Parathyroid adenoma (tissue), 2 donors: ENCODE measurements at regions not wholly inside any gene's neighbourhood (a gene's known extent, or its start where the extent isn't known, plus 50 kb on each side); places are given as distances from the start of the nearest gene placed in this dataset.

ENCODE experiments used
- H2AFZ ChIP-seq: fragments of 300-600 bp; sonication (generic); one replicate; pipeline ENCODE4 v1.7.0; 2017; ENCODE audit warnings: antibody characterized with exemption, mild to moderate bottlenecking
- H3K27ac ChIP-seq: fragments of 300-600 bp; sonication (generic); one replicate; pipeline ENCODE4 v1.7.0; 2017
- H3K27me3 ChIP-seq: fragments of 300-600 bp; sonication (generic); one replicate; pipeline ENCODE4 v1.7.0; 2017; ENCODE audit warnings: low read length; ENCODE audit not compliant: control insufficient read depth, insufficient read depth
- H3K36me3 ChIP-seq: fragments of 300-600 bp; sonication (generic); one replicate; pipeline ENCODE4 v1.7.0; 2017; ENCODE audit warnings: low read length; ENCODE audit not compliant: control insufficient read depth, insufficient read depth
- H3K4me1 ChIP-seq: fragments of 300-600 bp; sonication (generic); one replicate; pipeline ENCODE4 v1.7.0; 2017; ENCODE audit warnings: control low read depth
- H3K4me2 ChIP-seq: fragments of 300-600 bp; sonication (generic); one replicate; pipeline ENCODE4 v1.7.0; 2017; ENCODE audit warnings: low read length
- H3K4me3 ChIP-seq: fragments of 300-600 bp; sonication (generic); one replicate; pipeline ENCODE4 v1.7.0; 2017; ENCODE audit warnings: low read depth, low read length
- H3K79me2 ChIP-seq: fragments of 300-600 bp; sonication (generic); one replicate; pipeline ENCODE4 v1.7.0; 2017; ENCODE audit warnings: control low read depth
- H3K9ac ChIP-seq: fragments of 300-600 bp; sonication (generic); one replicate; pipeline ENCODE4 v1.7.0; 2017; ENCODE audit warnings: mild to moderate bottlenecking
- H3K9me3 ChIP-seq: fragments of 300-600 bp; sonication (generic); one replicate; pipeline ENCODE4 v1.7.0; 2017; ENCODE audit warnings: low read length; ENCODE audit not compliant: control insufficient read depth
- CTCF ChIP-seq: fragments of 300-600 bp; sonication (generic); IDR thresholded peaks from one replicate; pipeline ENCODE4 v1.7.0; 2017; ENCODE audit warnings: antibody characterized with exemption, mild to moderate bottlenecking
- donor health status: primary hyperparathyroidism.

- Histone ChIP-seq H3K36me3 (no peaks in the 10 kb centered on the region), H3K4me2 (no peak overlapping the region), H3K79me2 (no peaks in the 10 kb centered on the region), H3K9ac (no peak overlapping the region), H2AFZ (no peak overlapping the region), H3K27ac (no peak overlapping the region), H3K27me3 (no peaks in the 10 kb centered on the region), H3K9me3 (no peaks in the 10 kb centered on the region), H3K4me1 (no peaks in the 10 kb centered on the region), H3K4me3 (no peak overlapping the region)
- TF ChIP-seq CTCF = no peak
Measured at GRCh38 chr11:12617632-12618031, 56.6 kb upstream of the TEAD1 start.

GRCh38 chr11:12618743-12619540 lies 55.3 kb upstream of the TEAD1 start:
- H3K27ac ChIP-seq = no peak overlapping the region
- H3K27me3 ChIP-seq = no peaks in the 10 kb centered on the region
- no peaks in the 10 kb centered on the region for H3K9me3 ChIP-seq
- no peak overlapping the region for H3K9ac ChIP-seq
- H3K4me2 ChIP-seq = no peak overlapping the region
- no peaks in the 10 kb centered on the region for H3K4me1 ChIP-seq
- H3K36me3 ChIP-seq = no peaks in the 10 kb centered on the region
- H2AFZ ChIP-seq = no peak overlapping the region
- TF ChIP-seq CTCF = no peak
- H3K79me2 ChIP-seq = no peaks in the 10 kb centered on the region
- no peak overlapping the region for H3K4me3 ChIP-seq

- no peak overlapping the region for H3K27ac ChIP-seq
- no peaks in the 10 kb centered on the region for H3K27me3 ChIP-seq
- no peaks in the 10 kb centered on the region for H3K9me3 ChIP-seq
- H3K36me3 ChIP-seq = no peaks in the 10 kb centered on the region
- H3K4me3 ChIP-seq = no peak overlapping the region
- H2AFZ ChIP-seq = no peak overlapping the region
- H3K9ac ChIP-seq = no peak overlapping the region
- TF ChIP-seq CTCF = no peak
- H3K4me1 ChIP-seq = no peaks in the 10 kb centered on the region
- H3K79me2 ChIP-seq = no peaks in the 10 kb centered on the region
- H3K4me2 ChIP-seq = no peak overlapping the region
Measured at GRCh38 chr11:12623869-12624268, 50.4 kb upstream of the TEAD1 start.
